ENCODE measurements at regions not wholly inside any gene's neighbourhood (a gene's known extent, or its start where the extent isn't known, plus 50 kb on each side); places are given as distances from the start of the nearest gene placed in this dataset.
"Not testable (repeated sequence)": the region's sequence is repeated elsewhere in the genome, so short reads cannot be mapped to it uniquely, and the experiment has no call there.

DNA sequence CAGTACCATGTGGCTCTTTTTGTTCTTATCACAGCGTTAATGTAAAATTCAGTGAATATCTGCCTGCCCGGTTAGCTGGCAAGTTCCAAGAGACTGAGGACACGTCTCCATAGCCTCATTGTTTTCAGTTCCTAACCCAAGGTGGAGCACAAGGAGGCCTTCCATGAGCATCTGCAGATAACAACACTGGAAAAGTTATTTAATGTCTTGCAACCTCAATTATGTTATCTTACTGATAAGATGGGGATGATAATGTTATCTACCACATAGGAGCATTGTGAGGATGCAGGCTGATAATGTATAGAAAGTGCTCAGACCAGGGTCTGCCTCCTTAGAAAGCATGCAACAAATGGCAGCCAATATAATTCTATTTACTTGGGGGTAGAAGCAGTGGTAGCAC is 109.6 kb upstream of the DNAH14 start:
- H3K4me3 ChIP-seq, result no peak overlapping the region
- no peak for DNase-seq (ENCODE audit: low spot score)
- TF ChIP-seq, protein P1, sequence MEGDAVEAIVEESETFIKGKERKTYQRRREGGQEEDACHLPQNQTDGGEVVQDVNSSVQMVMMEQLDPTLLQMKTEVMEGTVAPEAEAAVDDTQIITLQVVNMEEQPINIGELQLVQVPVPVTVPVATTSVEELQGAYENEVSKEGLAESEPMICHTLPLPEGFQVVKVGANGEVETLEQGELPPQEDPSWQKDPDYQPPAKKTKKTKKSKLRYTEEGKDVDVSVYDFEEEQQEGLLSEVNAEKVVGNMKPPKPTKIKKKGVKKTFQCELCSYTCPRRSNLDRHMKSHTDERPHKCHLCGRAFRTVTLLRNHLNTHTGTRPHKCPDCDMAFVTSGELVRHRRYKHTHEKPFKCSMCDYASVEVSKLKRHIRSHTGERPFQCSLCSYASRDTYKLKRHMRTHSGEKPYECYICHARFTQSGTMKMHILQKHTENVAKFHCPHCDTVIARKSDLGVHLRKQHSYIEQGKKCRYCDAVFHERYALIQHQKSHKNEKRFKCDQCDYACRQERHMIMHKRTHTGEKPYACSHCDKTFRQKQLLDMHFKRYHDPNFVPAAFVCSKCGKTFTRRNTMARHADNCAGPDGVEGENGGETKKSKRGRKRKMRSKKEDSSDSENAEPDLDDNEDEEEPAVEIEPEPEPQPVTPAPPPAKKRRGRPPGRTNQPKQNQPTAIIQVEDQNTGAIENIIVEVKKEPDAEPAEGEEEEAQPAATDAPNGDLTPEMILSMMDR (IDR thresholded peaks at IDR 0.05), result no peak
- H3K27ac ChIP-seq, result no peak overlapping the region

DNA sequence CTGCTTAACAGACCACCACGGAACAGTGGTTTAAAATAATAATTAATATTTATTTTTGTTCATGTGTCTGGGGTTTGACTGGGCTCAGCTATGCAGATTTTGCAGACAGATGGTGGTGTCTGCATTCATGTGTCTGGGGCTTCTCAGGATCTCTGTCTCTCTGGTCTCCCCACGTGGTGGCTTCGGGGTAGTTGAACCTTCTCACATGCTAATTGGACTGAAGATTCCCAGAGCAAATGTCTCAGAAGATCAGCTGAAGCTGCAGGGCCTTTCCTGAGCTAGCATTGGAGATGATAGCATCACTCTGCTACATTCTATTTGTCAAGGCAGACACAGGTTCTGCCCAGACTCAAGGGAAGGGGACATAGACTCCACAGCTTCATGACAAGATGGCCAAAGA is 109.1 kb upstream of the DNAH14 start:
- no peak overlapping the region for H3K4me3 ChIP-seq
- H3K27ac ChIP-seq, result no peak overlapping the region
- DNase-seq (ENCODE audit: low spot score), result no peak
- TF ChIP-seq, protein P1 (IDR thresholded peaks at IDR 0.05), result no peak

- not testable (repeated sequence) for DNase-seq (ENCODE audit: low spot score); H3K4me3 ChIP-seq; H3K27ac ChIP-seq
Observed at GRCh38 chr1:224821751-224822150, 107.7 kb upstream of the DNAH14 start.

- Histone ChIP-seq H3K27ac (no peak overlapping the region), H3K4me3 (no peak overlapping the region)
- TF ChIP-seq, protein P1 (IDR thresholded peaks at IDR 0.05), result no peak
- DNase-seq (ENCODE audit: low spot score), result no peak
Observed at GRCh38 chr1:224825525-224826000, 103.9 kb upstream of the DNAH14 start.

DNA sequence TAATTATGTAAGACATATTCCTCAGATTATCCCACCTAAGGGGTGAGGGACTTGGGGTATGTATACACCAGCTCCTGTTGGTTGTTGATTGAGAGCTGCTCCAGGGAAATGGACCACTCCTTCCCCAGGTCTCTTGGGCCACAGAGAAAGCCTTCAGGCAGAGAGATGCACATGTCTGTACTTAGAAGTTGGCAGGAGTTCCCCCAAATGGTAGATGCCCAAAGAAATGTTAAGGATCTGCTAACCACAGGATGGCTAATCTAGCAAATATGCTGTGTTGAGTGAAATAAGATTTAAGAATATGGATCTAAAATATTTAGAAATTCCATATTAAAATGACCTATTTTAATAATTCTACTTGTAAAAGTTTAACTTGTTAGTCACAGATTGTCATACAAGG is 100.8 kb upstream of the DNAH14 start:
- no peak for DNase-seq (ENCODE audit: low spot score)
- TF ChIP-seq, protein P1 (IDR thresholded peaks at IDR 0.05), result no peak
- Histone ChIP-seq H3K4me3 (no peak overlapping the region), H3K27ac (no peak overlapping the region)

GRCh38 chr1:224831501-224831900 is 98.0 kb upstream of the DNAH14 start:
- TF ChIP-seq, protein P1 (IDR thresholded peaks at IDR 0.05), result no peak
- H3K4me3 ChIP-seq, result no peak overlapping the region
- DNase-seq (ENCODE audit: low spot score), result no peak
- H3K27ac ChIP-seq, result no peak overlapping the region

- H3K27ac ChIP-seq; DNase-seq (ENCODE audit: low spot score); H3K4me3 ChIP-seq: not testable (repeated sequence)
Observed at GRCh38 chr1:224839648-224840300, 89.7 kb upstream of the DNAH14 start.

- DNase-seq (ENCODE audit: low spot score); H3K4me3 ChIP-seq; H3K27ac ChIP-seq: not testable (repeated sequence)
Observed at GRCh38 chr1:224841803-224842202, 87.7 kb upstream of the DNAH14 start.
